SHP77 (cell line): ENCODE measurements at regions not wholly inside any gene's neighbourhood (a gene's known extent, or its start where the extent isn't known, plus 50 kb on each side); places are given as distances from the start of the nearest gene placed in this dataset.
A peak's percentile ranks its signal among the peaks of the same experiment; 100 is the strongest.

Experiments used
- DNase-seq, 2 experiments: peaks; one replicate each; lab custom pipeline; 2025; lab: John Stamatoyannopoulos, UW

DNA sequence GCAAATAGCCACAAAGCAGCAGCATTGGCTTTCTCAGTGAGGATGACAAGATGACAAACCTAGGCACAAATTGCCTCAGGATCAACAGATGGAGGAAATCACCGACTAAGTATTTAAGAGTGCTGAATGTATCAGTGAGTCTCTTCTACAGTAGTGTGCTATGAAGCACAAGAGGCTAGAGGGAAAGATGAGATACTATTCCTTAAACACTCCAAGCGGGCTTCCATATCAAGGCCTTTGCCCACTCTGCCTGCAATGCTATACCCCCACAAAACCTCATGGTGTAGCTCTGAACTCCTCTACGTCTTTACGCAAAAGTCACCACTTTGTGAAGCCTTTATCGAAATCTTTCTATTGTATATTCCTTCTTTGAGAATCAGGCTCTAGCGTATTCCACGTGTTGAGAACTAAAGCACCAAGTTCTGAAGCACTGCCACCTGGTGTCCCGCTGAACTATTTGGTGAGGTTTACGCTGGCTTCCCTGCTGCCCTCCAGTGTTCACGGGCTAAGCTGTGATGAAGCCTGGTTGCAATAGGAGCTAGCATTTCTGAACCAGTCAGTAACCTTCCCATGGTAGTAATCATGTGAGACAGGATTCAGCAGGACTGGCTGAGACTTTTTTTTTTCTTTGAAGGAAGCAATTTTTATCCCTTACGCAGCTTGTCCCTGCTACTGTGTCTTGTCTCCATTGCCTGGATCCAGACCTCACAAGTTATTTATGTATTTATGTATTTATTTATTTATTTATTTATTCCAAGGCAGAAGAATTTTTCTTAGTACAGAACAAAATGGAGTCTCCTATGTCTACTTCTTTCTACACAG lies 426.5 kb upstream of the OR4E1 start:
- DNase-seq = peak; percentile 44 to 68

DNA sequence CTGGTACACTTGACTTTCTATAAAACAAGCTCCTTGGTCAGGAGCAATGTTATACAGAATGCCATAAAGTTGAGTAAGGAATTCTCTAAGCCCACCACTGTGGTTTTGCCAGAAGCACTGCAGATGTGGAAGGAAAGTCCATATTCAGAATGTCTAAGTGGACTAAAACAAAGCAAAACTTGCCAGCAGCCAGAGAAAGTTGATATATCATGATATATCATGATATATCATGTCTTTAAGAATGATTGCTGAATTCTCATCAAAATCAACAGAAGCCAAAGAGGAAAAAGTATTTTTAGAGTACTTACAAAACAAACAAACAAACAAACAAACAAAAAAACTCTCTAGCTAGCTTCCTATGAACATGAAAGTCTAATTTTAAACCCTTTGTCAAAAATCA lies 424.8 kb upstream of the OR4E1 start:
- no peak for DNase-seq

DNA sequence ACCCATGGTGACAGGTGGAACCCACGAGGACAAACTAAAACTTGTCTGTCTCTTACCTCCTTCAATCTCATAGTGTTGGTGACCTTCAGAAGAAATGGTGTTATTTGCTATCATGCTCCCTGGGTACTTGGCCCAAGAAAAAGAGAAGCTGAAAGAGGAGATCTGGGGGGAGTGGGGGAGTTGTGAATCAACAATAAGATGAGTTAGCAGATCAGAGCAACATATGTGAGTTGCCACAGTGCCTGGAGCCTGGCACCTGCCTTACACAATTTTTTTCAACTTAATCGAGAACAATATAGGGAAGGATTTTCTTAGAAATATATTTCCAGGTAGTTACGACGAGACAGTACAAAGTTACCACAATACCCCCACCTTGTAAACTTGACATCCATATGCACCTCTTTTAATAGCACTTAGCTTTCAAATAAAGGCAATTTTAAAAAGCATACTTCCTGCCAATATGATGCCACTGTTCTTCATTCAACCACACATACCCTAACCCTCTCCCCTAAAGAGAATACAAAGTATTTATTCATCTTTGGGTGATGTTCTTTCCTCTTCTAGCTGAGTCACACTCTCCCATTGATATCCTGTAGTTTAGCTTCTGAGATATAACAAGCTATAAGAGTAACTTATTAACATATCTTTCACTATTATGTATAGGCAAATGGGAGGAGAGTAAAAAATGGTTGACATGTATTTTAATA lies 424.1 kb upstream of the OR4E1 start:
- DNase-seq = no peak

DNA sequence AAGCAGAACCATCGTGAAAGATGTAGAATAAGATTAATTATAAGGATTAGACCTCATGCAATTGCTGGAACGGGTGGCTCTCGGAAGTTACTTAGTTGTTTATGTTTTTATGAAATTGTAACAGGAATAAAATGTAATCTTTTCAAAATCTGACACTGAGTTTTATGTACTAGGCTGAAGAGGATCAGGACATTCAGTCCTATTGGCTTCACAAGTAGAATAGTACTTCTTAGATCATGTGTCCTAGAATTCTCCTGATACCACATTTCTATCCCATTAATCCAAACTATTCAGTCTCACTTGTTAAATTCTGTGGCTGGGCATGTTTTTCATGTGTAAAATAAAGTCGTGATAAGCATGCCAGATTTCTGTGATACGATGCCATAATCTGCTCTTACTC lies 423.5 kb upstream of the OR4E1 start:
- DNase-seq = no peak

DNA sequence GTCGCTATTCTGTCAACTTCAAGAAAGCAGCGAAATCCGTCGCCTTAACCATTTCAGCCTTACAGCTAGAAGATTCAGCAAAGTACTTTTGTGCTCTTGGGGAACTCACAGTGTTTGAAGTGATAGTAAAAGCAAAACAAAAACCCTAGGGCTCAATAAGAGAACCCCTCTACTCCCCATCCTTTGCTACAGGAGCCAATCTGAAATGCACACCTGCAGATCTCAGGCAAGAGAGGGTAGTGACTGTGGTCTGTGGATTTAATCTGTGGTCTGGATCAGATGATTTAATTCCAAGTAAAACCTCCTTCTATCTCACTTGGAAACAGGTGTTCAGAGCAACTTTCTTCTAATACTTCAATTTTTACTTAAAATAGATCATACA lies 422.9 kb upstream of the OR4E1 start:
- DNase-seq = no peak

DNA sequence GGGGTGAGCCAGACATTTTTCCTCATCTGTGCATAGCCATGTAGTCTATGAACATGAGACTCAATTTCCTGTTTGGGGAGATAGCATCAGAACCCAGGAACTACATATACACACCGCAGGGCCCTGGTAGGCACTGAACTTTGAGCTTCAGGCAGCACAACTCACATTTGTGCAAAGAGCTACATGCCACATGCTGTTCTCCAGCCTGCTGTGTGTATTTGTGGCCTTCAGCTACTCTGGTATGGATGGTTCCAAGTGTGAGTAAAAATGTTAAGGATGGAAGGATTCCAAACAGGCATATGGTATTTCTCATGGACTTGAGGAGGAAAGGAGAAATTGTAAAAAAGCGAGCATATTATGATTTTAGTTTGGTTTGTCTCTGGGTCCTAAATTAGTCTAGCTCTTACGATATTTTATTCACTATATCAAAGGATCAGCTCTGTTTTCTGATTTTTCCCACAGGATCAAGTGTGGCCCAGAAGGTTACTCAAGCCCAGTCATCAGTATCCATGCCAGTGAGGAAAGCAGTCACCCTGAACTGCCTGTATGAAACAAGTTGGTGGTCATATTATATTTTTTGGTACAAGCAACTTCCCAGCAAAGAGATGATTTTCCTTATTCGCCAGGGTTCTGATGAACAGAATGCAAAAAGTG lies 422.4 kb upstream of the OR4E1 start:
- no peak for DNase-seq

DNA sequence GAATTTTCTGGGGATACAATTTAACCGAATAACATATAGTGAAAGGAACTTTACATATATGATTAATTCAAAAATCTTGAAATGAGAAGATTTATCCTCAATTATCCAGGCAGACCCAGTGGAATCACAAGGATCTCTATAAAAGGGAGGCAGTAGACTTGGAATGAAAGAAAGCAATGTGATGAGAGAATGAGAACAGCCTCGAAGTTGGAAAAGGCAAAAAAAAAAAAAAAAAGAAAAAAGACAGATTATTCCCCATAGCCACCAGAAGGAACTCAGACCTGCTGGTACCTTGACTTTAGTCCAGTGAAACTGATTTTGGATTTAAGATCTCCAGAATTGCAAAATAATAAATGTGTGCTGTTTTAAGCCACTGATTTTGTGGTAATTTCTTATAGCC lies 416.3 kb upstream of the OR4E1 start:
- DNase-seq = no peak

DNA sequence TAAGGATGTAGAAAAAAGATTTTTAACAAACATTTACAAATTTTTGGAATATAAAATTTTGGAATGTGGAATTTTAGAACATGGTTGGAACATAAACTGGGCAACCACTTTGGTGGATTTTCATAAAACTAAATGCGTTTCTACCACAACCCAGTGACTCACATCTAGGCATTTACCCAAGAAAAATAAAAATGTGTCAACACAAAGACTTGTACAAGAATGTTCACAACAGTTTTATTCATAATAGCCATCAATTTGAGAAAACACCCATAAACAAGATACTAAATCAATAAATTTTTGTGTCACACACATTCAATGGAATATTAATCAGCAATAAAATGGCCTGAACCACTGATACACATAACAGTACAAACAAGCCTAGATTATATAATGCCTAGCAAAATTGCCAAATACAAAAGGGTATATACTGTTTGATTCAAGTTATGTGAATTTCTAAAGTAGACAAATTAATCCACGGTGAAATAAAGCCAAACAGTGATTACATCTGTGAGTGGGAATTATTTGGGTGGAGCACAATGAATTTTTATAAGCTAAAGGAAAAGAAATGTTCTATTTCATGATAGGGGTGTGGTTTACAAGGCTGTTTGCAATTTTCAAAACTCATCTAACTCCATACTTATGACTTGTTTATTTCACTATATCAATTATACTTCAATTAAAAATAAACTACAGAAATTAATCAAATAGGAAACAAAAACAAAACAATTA lies 415.2 kb upstream of the OR4E1 start:
- DNase-seq = no peak

DNA sequence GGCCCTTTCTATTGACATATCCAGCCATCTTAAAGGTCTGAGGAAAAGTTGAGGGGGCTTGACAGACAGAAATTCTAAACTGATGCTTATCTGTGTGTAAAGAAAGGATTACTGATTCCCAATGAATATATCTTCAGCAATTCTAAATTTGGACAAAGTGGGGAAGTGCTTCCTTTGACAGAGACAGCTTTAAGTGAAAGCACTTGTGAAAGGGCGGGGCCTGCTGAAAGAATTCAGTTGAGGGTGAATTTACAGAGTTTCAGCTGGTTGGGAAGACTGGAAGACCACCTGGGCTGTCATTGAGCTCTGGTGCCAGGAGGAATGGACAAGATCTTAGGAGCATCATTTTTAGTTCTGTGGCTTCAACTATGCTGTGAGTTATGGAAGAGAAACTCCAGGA lies 412.5 kb upstream of the OR4E1 start:
- DNase-seq = no peak

DNA sequence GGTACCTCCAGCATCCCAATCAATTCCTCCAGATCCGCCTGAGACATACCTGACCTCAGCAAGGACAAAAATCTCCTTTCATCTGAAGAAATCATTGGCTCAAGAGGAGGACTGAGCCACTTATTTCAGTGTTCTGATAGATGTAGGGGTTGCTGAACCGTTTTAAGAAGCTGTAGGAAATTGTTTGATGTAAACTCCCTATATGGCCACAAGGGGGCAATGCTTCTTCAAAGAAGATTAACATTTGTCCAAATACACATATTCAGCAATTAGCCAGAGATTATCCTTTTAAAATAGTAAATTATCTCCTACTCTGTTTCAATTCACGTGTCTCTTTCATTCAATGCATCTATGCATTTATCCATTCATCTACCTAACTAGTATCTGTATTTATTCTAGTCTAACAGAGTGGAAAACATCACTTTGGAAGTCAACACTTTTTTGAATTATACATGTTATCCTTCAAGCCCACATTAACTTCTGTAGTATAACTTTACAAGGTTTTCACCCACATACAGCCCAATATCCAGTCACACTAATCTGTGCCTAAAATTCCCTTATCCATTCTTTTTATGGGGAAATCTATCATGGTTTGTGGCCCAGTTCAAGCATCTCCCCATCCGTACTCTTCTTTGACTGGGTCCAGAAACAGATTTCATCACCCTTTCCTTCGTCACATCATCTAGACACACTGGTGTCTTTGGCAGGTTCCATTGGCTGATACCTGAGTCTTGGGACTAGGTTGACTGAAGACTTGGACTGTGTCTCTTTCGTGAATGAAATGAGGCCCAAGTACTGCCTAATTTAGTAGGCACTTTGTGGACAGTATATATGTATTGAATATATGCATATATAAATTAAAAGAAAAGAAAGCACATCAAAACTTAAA lies 411.0 kb upstream of the OR4E1 start:
- DNase-seq = peak; percentile 49 to 61

DNA sequence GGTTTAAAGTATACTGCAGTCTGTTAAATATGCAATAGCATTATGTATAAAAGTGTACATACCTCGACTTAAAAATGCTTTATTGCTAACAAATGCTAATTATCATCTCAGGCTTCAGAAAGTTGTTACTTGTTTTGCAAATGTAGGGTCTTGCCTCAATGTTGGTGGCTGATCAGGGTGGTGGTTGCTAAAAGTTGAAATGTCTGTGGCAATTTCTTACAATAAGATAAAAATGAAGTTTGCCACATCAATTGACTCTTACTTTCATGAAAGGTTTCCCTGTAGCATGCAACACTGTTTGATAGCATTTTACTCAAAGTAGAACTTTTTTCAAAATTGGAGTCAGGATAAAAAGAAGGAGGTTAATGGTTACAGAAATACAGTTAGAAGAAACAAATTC lies 407.7 kb upstream of the OR4E1 start:
- no peak for DNase-seq

DNA sequence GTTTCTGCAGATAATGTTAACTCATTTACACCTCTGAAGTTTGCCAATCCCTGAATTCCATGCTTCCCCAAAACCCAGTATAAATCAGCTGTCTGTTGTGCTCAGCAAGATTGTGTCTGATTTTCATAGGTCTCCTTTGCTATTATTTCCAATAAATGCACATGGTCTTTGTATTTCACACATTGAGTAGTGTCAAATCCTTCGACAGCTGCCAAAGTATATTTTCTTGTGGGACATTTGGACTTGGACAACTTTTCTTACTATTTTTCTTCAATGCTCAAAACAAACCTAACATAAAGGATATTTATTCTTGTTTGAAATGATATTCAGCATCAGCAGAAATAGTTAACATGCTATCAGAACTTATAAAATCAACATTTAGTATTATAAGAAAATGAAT lies 406.1 kb upstream of the OR4E1 start:
- no peak for DNase-seq

DNA sequence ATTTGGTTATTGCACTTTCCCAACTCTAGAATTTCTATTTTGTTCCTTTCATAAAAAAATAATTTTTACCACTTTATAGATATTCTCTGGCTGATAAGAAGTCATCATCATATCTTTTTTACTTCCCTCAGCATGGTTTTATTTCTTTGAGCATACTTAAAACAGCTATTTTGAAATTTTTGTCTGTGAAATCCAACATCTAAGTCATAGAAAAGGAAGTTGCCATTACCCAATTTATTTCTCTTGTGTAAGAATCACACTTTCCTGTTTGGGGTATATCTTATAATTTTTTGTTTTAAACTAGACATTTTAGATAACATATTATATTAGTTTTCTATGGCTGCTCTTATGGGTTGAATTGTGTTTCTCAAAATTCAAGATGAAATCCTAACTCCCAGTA lies 400.2 kb upstream of the OR4E1 start:
- DNase-seq = no peak

DNA sequence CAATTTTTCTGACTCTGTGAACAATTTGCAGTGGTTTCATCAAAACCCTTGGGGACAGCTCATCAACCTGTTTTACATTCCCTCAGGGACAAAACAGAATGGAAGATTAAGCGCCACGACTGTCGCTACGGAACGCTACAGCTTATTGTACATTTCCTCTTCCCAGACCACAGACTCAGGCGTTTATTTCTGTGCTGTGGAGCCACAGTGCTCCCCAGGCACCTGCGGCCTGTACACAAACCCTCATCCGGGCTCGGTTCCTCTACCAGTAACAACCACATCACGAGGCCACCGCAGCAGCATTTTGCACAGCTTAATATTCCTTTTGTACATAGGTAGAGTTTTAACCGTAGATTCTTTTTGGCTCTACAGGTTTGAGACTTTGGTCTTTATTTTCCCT lies 397.4 kb upstream of the OR4E1 start:
- DNase-seq = no peak

DNA sequence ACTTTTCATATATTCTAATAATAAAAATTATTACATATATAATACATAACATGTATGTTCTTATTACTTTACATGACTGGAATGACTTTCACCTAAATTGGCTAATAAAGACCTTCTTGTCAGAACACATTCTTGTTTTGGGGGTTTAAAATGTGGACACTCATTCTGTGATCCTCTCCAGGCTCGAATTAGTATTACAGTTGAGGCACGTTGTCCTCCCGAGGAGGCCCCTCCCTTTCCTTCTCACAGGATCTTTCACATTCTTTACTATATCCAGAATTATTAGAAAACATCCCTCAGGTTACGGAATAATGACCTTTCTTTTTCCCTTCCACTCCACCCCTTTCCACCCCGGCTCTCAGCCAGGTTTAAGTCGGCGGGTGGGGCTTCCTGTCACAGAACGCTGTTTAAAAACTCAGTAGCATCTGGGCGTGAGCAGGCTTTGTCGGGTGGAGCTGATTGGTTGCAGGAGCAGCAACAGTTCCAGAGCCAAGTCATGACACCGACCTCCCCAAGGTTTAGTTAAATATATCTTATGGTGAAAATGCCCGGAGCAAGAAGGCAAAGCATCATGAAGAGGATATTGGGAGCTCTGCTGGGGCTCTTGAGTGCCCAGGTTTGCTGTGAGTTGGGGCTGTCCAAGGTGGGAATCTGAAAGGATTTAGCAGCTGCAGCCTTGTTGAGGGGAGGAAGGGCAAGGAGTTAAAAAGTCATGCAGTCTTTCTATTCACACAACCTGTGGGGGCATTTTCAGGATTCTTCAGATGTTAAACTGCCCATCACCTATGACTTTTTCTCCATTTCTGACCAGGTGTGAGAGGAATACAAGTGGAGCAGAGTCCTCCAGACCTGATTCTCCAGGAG lies 396.7 kb upstream of the OR4E1 start:
- DNase-seq = no peak

DNA sequence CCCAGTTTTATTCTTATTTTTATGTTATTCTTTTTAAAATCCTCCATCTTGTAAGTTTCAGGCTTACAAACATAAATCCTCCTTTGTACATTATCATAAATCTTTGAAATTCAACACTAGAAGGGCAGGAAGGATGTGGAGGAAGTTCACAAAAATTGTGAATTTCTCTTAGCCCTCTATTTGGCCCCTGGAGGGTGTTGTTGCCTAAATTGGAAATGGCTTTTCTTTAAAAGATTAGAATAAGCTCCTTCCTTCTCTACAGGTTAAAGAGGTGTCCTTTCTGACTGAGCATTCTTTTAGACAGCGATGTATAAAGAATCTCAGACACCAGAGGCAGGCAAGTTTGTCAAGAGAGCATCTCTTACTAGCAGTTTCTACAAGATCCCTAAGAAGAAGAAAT lies 391.7 kb upstream of the OR4E1 start:
- no peak for DNase-seq

DNA sequence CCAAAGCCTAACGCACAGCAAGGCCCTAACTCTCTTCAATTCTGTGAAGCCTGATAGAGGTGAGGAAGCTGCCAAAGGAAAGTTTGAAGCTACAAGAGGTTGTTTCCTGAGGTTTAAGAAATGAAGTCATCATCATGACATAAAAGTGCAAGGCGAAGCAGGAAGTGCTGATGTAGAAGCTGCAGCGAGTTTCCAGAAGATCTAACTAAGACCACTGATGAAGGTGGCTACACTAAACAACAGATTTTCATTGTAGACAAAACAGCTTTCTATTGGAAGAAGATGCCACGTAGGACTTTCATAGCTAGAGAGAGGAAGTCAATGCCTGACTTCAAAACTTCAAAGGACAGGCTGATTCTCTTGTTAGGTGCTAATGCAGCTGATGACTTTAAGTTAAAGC lies 385.6 kb upstream of the OR4E1 start:
- DNase-seq = no peak

DNA sequence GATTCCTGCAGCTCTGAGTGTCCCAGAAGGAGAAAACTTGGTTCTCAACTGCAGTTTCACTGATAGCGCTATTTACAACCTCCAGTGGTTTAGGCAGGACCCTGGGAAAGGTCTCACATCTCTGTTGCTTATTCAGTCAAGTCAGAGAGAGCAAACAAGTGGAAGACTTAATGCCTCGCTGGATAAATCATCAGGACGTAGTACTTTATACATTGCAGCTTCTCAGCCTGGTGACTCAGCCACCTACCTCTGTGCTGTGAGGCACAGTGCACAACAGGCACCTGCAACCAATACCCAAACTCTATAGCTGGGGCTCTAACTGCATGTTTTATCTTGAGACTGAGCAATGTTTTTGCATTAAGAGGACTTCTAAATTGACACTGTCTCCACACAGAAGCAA lies 379.2 kb upstream of the OR4E1 start:
- no peak for DNase-seq

DNA sequence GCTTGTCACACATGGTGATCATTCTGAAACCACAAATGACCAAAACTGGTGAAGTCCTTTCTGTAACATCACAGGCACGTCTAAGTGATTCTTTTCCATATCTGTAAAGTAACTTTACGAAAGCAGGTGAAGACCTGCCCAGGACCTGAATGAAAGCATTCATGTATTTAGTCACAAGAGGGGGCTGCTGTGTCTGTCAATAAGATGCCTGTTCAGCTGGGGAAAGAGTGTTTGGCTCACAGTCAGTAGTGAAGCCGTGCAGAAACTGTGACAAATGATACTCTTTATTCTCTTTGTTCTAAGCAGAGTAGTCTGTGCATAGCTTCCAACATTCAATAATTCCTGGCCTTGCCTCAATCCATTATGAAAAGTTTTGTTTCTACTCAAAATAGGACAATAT lies 373.5 kb upstream of the OR4E1 start:
- DNase-seq = peak; percentile 8 to 32

DNA sequence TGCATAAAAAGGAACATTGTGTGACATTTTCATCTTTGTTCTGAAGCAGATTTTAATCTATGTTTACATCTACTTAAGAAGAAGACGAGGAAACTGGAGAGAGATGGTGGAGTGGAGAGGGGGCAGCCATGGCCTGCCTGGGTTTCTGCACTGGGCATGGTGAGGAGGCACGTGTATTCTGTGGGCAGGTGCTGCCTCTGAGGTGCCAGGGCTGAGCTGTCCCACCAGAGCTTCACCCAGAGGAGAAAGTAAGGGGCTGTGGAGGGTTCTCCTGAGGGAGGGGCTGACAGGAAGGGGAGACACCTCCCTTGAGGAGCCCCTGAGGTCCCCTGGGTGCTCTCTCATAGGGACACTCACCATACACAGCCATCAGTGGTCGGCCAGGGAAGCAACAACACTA lies 372.4 kb upstream of the OR4E1 start:
- DNase-seq = no peak

DNA sequence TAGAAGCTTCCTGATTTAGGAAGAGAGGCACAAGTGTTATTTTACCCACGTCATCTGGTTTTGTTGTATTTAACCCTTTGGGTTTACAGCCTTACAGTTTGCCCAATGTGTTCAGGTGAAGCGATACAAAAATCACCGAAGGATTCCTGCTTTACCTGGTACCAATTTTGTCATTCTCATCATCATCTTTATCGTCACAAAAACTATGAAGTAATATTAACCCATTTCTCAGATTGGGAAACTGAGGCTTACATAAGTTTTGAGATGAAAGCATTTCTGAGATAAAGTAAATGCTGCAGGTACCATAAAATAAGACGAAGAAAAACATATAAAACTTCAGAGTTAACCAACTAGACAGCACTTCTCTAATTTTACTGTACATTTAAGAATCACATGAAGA lies 370.6 kb upstream of the OR4E1 start:
- no peak for DNase-seq
